ENCODE measurements at regions not wholly inside any gene's neighbourhood (a gene's known extent, or its start where the extent isn't known, plus 50 kb on each side); places are given as distances from the start of the nearest gene placed in this dataset.
"Not testable (repeated sequence)": the region's sequence is repeated elsewhere in the genome, so short reads cannot be mapped to it uniquely, and the experiment has no call there.

DNA sequence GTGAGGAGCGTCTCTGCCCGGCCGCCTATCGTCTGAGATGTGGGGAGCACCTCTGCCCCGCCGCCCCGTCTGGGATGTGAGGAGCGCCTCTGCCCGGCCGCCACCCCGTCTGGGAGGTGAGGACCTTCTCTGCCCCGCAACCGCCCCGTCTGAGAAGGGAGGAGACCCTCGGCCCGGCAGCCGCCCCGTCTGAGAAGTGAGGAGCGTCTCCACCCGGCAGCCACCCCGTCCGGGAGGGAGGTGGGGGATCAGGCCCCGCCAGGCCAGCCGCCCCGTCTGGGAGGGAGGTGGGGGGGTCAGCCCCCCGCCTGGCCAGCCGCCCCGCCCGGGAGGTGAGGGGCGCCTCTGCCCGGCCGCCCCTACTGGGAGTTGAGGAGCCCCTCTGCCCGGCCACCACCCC, 507.8 kb downstream of the TUBA3C start:
- DNase-seq (ENCODE audit: unreplicated experiment); H3K9me3 Mint-ChIP-seq (ENCODE audit: unreplicated experiment); POLR2A ChIA-PET; BruUV-seq (replicated peaks); CTCF ChIA-PET; H3K27me3 Mint-ChIP-seq (ENCODE audit: insufficient read depth, unreplicated experiment); H3K27ac Mint-ChIP-seq (ENCODE audit: low read depth, unreplicated experiment); H3K36me3 Mint-ChIP-seq (ENCODE audit: insufficient read depth, unreplicated experiment); intact Hi-C loops (cut with micrococcal nuclease); H3K4me3 Mint-ChIP-seq (ENCODE audit: unreplicated experiment); H3K4me1 Mint-ChIP-seq (ENCODE audit: insufficient read depth, unreplicated experiment): not testable (repeated sequence)

DNA sequence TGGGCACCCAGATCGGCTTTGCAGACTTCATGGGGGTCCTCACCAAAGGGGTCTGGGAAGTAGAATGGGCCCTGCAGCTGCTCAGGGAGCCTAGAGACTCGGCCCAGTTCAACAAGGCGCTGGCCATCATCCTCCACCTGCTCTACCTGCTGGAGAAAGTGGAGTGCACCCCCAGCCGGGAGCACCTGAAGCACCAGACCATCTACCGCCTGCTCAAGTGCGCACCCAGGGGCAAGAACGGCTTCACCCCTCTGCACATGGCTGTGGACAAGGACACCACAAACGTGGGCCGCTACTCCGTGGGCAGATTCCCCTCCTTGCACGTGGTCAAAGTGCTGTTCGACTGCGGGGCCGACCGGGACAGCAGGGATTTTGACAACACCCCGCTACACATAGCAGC, 515.0 kb downstream of the TUBA3C start:
- CTCF ChIA-PET; H3K4me3 Mint-ChIP-seq (ENCODE audit: unreplicated experiment); H3K4me1 Mint-ChIP-seq (ENCODE audit: insufficient read depth, unreplicated experiment); DNase-seq (ENCODE audit: unreplicated experiment); H3K27me3 Mint-ChIP-seq (ENCODE audit: insufficient read depth, unreplicated experiment); intact Hi-C loops (cut with micrococcal nuclease); H3K9me3 Mint-ChIP-seq (ENCODE audit: unreplicated experiment); H3K36me3 Mint-ChIP-seq (ENCODE audit: insufficient read depth, unreplicated experiment); H3K27ac Mint-ChIP-seq (ENCODE audit: low read depth, unreplicated experiment); BruUV-seq (replicated peaks); POLR2A ChIA-PET: not testable (repeated sequence)

DNA sequence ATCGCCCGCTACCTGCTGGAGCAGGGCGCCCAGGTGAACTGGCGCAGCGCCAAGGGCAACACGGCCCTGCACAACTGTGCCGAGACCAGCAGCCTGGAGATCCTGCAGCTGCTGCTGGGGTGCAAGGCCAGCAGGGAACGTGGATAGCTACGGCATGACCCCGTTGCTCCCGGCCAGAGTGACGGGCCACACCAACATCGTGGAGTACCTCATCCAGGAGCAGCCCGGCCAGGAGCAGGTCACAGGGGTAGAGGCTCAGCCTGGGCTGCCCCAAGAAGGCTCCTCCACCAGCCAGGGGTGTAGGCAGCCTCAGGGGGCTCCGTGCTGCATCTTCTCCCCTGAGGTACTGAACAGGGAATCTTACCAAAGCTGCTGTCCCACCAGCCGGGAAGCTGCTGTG, 515.9 kb downstream of the TUBA3C start:
- CTCF ChIA-PET = interaction anchor here (1.0 kb wide), 1 partner anchor 920 kb away, joined by 4 read pairs; no protein-coding TSS in a partner anchor
- H3K27me3 Mint-ChIP-seq (ENCODE audit: insufficient read depth, unreplicated experiment); H3K9me3 Mint-ChIP-seq (ENCODE audit: unreplicated experiment); H3K27ac Mint-ChIP-seq (ENCODE audit: low read depth, unreplicated experiment); BruUV-seq (replicated peaks); H3K36me3 Mint-ChIP-seq (ENCODE audit: insufficient read depth, unreplicated experiment); POLR2A ChIA-PET; H3K4me1 Mint-ChIP-seq (ENCODE audit: insufficient read depth, unreplicated experiment); H3K4me3 Mint-ChIP-seq (ENCODE audit: unreplicated experiment); DNase-seq (ENCODE audit: unreplicated experiment); intact Hi-C loops (cut with micrococcal nuclease): not testable (repeated sequence)

DNA sequence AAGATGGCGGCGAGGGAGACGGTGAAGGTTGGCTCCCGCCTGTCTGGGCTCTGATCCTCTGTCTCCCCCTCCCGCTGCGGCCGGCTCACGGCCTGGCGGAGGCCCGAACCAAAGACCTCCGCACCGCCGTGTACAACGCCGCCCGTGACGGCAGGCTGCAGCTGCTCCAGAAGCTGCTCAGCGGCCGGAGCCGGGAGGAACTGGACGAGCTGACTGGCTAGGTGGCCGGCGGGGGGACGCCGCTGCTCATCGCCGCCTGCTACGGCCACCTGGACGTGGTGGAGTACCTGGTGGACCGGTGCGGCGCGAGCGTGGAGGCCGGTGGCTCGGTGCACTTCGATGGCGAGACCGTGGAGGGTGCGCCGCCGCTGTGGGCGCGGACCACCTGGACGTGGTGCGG, 516.5 kb downstream of the TUBA3C start:
- H3K27me3 Mint-ChIP-seq (ENCODE audit: insufficient read depth, unreplicated experiment); H3K4me1 Mint-ChIP-seq (ENCODE audit: insufficient read depth, unreplicated experiment); intact Hi-C loops (cut with micrococcal nuclease); POLR2A ChIA-PET; H3K4me3 Mint-ChIP-seq (ENCODE audit: unreplicated experiment); H3K27ac Mint-ChIP-seq (ENCODE audit: low read depth, unreplicated experiment); H3K9me3 Mint-ChIP-seq (ENCODE audit: unreplicated experiment); H3K36me3 Mint-ChIP-seq (ENCODE audit: insufficient read depth, unreplicated experiment); DNase-seq (ENCODE audit: unreplicated experiment); BruUV-seq (replicated peaks): not testable (repeated sequence)
- CTCF ChIA-PET = interaction anchor here (0.8 to 1.0 kb wide), 2 partner anchors 921 to 923 kb away, joined by 3 to 4 read pairs; no protein-coding TSS in a partner anchor

DNA sequence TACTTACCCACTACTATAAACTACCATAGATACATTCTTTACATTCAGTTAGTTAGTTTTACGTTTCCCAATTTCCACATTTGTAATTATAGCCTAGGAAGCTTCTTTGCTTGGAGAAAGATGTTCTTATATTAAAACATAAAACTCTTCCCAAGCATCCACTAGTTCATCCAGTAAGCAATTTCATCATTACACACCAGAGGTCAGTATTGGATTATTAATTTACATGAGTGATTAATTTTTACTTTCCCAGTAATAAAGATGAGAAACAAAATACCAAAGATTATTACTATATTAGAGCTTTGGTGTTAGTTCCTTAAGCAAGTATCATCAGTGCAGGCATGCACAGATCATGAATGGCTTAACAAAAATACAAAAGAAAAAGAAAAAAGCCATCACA, 518.4 kb downstream of the TUBA3C start:
- H3K27ac Mint-ChIP-seq (ENCODE audit: low read depth, unreplicated experiment); POLR2A ChIA-PET; H3K36me3 Mint-ChIP-seq (ENCODE audit: insufficient read depth, unreplicated experiment); H3K9me3 Mint-ChIP-seq (ENCODE audit: unreplicated experiment); DNase-seq (ENCODE audit: unreplicated experiment); H3K27me3 Mint-ChIP-seq (ENCODE audit: insufficient read depth, unreplicated experiment); BruUV-seq (replicated peaks); H3K4me1 Mint-ChIP-seq (ENCODE audit: insufficient read depth, unreplicated experiment); CTCF ChIA-PET; H3K4me3 Mint-ChIP-seq (ENCODE audit: unreplicated experiment): not testable (repeated sequence)
- intact Hi-C loops (cut with micrococcal nuclease) = loop anchor here (5.0 kb wide), 1 partner anchor 624 kb away; no protein-coding TSS in a partner anchor
- TF ChIP-seq, protein P1, sequence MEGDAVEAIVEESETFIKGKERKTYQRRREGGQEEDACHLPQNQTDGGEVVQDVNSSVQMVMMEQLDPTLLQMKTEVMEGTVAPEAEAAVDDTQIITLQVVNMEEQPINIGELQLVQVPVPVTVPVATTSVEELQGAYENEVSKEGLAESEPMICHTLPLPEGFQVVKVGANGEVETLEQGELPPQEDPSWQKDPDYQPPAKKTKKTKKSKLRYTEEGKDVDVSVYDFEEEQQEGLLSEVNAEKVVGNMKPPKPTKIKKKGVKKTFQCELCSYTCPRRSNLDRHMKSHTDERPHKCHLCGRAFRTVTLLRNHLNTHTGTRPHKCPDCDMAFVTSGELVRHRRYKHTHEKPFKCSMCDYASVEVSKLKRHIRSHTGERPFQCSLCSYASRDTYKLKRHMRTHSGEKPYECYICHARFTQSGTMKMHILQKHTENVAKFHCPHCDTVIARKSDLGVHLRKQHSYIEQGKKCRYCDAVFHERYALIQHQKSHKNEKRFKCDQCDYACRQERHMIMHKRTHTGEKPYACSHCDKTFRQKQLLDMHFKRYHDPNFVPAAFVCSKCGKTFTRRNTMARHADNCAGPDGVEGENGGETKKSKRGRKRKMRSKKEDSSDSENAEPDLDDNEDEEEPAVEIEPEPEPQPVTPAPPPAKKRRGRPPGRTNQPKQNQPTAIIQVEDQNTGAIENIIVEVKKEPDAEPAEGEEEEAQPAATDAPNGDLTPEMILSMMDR (IDR thresholded peaks at IDR 0.05; ENCODE audit: unreplicated experiment) = peak; percentile 23

DNA sequence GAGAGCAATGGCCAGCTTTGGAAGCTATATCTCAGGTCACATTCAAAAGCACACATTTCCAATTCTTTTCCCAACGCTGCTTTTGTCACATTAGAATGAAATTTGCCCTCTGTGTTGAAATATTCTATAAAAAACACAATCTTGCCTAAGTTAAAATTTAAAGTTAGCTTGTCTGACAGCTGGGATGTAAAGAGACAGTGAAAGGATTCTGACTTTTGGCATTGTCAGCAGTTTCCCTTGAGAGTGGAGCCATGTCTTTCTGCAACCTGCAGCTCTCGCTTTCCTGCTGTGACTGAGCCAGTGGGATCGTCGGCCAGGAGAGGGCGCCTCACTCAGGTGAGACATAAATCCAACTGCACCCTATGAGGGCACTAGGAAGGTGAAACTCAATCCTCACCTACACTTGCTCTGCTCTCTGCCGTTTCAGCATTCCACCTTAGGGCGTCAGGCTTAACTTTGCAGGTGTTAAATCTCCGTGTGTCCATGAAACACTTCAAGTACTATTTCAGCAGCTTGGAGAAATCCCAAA, 537.9 kb downstream of the TUBA3C start:
- H3K4me1 Mint-ChIP-seq (ENCODE audit: insufficient read depth, unreplicated experiment); POLR2A ChIA-PET; intact Hi-C loops (cut with micrococcal nuclease); H3K36me3 Mint-ChIP-seq (ENCODE audit: insufficient read depth, unreplicated experiment); H3K27me3 Mint-ChIP-seq (ENCODE audit: insufficient read depth, unreplicated experiment); H3K9me3 Mint-ChIP-seq (ENCODE audit: unreplicated experiment); H3K27ac Mint-ChIP-seq (ENCODE audit: low read depth, unreplicated experiment); H3K4me3 Mint-ChIP-seq (ENCODE audit: unreplicated experiment); BruUV-seq (replicated peaks); CTCF ChIA-PET: not testable (repeated sequence)
- TF ChIP-seq, protein P1 (IDR thresholded peaks at IDR 0.05; ENCODE audit: unreplicated experiment) = peak; percentile 46
- DNase-seq (ENCODE audit: unreplicated experiment) = peak; percentile 36

DNA sequence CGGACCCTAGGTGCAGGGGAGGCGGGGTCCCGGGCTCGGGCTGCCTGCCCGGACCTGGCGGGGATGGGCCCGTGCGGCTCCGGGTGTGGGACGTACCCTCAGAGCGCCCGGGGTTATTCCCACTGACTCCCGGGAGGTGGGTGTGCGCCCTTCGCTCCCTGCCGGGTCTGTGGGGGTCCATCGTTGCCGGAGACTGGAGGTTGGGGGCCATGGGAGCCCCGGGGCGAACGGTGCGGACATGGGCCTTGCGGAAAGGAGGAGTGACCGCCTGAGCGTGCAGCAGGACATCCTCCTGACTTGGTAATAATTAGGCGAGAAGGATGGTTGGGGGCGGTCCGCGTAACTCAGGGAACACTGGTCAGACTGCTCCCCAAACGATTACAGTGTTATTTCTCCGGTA, 552.7 kb downstream of the TUBA3C start:
- intact Hi-C loops (cut with micrococcal nuclease); POLR2A ChIA-PET; H3K4me3 Mint-ChIP-seq (ENCODE audit: unreplicated experiment); H3K9me3 Mint-ChIP-seq (ENCODE audit: unreplicated experiment); BruUV-seq (replicated peaks); CTCF ChIA-PET; H3K36me3 Mint-ChIP-seq (ENCODE audit: insufficient read depth, unreplicated experiment); H3K4me1 Mint-ChIP-seq (ENCODE audit: insufficient read depth, unreplicated experiment); H3K27me3 Mint-ChIP-seq (ENCODE audit: insufficient read depth, unreplicated experiment); DNase-seq (ENCODE audit: unreplicated experiment); H3K27ac Mint-ChIP-seq (ENCODE audit: low read depth, unreplicated experiment): not testable (repeated sequence)

Measured in MCF 10A (cell line).